NOMO-1 (cell line): ENCODE measurements at regions not wholly inside any gene's neighbourhood (a gene's known extent, or its start where the extent isn't known, plus 50 kb on each side); places are given as distances from the start of the nearest gene placed in this dataset.

Source experiments
- DNase-seq, 2 experiments: peaks; one replicate each; lab custom pipeline; 2025; ENCODE audit not compliant: unreplicated experiment in 2 of 2; lab: John Stamatoyannopoulos, UW

DNA sequence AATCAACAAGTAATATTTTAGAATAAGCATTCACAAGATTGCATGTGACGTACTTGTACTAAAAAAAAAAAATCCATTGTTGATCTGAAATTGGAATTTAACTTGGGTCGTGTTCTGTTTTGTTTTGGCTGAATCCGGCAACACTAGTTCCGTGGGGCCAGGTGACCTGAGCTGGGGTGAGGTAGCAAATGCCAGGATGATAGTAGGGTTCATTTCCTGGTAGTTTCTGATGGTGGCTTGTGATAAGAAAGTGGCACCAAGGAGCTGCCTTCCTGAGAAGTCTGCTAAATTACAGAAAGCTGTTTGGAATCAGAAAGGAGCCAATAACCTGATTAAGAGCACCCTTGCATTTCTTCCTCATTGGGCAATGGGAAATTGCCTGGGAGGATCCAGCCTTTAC, 126.4 kb upstream of the DLX2 start:
- DNase-seq, result no peak

DNA sequence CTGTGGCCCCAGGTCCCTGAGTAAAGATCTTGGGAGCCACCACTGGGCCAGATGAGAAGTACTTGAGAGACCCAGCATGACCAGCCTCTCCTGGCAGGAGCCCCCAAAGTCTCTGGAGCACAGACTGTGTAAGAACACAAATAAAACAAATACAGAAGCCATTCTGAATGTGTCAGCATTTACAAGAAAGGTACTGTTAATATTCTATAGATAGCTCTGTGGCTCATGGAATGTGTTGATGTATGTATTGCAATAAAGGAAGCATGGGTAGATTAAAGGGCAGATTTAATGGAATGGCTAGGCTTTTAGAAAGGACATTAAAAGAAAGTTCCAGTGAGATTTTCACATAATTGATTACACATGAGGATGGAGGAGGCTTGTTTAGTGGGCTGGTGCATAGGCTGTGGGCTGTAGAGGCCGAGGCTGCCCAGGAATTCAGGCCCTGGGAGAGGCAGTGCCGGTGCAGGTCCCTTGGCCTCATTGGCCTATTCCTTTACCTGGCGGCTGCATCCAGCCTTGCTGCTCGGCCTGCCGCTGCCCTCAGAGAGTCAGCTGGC, 127.7 kb upstream of the DLX2 start:
- DNase-seq, result no peak

DNA sequence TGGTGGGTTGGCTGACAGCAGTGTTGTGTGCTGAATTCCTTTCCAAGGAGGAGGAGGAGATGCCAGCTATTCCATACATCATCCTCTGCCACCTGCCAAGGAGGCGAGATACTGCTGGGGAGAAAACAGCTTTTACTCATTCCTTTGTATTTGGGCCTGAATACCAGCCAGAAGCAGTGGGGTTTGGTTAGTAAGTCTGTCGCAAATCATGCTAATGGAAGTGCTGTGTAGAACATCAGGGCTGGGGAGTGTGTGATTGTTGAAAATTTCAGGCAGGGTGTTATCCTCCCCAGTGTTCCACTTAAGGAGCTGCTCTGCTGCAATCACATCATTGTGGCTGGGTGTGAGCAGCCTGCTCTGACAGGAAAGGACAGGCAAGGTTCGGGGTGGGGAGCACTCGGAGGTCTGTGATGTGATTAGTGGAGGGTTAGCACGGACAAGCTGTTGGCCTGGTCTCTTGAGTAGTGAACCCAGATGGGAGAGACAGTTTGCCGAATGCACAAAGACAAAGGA, 128.2 kb upstream of the DLX2 start:
- DNase-seq, result no peak

DNA sequence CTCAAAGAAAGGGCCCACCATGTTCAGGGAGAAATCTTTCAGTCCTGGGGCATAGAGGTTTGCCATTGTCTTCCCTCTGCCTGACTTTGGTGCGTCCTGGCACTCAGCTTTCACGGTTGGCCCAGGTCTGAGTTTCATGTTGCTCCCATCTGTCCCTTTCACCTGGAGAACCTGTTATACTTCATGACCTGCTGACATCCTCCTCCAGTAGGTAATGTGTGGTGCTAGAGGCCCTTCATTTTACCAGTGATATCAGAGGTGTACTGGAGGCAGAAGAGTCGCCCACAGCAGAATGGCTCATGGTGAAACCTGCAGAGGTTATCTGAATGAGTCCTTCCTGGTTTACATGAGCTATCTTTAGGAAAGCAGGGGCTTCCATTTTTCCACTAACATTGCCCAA, 128.8 kb upstream of the DLX2 start:
- DNase-seq, result no peak

DNA sequence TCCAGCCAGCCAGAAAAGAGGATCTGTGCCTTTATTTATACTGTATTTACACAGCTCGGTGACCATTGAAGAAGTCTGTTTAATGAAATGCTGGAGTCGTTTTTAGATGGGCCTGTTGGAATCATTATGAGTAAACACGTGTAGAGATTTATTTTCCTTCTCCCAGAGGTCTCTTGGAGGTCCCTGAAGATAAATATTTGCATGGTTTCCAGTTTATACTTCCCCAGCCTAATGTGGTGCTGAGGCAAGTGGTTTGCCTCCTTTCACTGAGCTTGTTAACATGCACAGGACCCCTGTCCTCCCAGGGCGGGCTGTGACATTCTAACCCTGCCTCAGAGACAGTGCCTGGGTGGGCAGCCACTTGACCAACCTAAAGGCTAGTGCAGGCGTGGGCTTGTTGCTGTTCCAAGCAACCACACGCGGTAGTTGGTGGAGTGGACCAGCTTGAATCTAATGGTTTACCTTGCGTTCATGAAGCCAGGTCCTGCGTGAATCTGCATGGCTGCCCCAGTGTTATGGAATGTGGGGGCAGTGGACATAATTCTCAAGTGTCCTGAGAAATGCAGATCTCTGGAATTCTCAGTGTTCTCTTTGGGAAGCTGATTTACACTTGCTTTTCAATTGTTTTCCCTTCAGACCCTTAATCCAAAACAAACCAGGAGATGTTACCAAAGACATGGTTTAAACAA, 130.2 kb upstream of the DLX2 start:
- DNase-seq, result no peak

DNA sequence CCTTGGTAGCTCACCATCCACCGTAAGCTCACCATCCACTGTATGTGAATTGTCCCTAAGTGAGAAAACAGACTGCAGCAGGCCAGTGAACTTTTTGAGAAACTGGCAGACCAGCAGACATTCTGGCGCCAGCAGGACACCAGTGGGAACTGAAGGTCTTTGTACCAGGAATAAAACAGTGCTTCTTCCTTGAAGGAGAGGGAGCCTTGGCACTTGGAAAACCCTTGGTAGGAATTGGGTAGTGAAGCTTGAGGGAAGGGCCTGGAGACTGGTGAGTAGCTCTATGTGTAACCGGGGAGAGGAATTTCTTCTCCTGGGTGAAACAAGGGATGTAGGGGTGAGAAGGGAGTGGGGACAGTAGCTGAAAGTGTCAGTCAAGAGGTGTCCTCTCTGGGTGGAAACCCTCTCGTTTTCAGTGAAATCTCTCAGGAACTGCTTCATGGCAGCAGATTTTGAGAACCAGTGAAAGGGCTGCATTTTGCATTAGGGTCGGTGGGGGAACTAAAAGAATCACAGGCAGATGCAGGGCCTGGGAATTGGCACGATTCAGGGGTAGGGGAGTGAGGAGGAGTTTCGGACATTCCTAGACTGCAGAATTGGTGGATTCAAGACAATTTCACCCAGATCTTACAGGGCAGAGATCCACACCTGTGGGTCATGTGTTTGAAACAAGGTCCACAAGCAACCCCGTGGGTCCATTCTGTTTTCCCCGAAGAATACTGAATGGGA, 131.5 kb upstream of the DLX2 start:
- no peak for DNase-seq

DNA sequence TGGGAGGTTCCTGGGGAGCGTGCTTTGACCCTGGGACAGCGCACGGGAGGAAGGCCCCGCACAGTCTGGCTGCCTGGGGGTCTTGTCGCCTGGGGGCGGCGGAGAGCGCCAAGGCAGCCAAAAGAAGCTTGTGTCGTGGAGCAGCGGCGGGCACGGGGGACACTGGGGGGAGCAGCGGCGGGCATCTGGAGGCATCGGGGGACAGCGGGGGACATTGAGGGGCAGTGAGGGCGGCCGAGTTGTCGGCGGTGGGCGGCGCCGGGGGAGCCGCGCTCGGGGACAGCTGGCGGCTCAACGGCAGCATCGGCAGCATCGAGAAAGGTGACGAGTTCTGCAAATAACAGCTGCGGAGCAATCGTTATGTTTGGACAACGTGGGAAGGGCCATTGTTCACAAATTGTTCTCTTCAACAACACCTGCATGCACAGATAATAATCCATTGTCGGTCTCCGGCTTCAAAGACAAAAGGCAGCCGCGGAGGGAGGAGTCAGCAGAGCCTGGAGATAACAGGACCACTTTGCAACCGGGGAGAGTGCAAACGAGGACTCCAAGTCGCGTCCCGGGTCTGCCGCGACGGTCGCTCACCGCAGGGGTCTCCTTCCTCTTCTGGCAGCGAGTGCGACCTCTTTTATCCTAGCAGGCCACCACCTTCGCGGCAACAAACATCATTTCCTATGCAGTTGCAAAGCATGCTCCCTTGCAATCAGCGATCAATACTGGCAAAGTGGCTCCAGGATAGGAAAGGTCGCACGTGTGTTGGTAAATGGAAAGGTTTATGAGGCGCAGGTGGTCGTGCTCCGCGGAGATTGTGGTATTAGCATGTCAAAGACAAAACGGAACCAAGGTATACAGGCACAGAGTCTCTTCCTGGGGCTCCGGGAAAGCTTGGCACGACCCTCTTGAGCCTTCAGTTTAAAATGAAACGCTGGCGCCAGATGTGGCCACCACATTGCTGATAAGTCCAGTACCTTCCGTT, 132.3 kb upstream of the DLX2 start:
- peak in 1 of 2 experiments; percentile 38 for DNase-seq

DNA sequence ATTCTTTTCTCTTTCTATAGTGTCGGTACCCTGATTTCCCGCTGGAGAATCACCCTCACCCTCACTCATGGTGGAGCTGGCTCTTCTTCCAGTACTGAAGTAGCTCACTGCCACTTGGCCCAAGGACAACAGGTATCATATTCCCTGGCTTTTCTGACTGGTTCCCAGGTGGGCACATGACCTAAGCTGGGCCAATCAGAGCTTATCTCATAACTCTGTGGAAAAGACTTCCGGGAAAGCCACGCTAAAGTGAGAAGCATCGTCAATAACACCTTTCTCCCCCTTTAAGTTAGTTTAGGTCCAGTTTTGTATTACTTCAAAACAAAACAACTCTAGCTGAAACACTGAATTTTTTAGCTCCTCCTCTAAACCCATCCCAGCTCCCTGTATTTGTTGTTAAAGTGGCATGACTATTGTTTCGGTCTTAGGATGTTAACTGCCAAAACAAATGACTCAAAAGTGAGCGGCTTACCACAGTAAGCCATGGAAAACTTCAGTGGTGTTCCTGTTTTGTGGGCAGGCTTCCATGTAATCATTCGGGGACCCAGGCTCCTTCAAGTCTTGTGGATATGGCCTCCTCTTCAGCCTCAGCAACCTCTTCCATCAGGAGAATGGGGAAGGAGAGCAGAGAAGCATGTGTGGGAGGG, 137.4 kb upstream of the DLX2 start:
- DNase-seq, result no peak

DNA sequence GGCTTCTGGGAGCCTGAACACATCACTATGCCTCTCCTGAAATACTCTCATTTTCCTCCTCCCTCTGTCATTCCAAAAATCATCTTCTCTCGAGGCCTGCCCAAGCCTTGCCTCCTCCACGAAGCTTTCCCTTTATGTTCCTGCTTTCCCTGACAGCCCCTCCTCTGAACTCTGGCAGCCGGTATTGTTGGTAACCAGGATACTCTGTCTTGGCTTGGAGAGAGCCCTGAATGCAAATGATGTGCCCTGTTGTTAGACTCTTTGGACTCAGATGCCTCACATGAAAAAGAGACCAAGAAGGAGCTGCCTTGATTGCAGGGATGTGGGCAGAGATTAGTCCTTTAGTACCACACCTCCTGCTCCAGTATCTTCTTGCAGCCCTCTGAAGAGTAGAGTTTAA, 138.5 kb upstream of the DLX2 start:
- no peak for DNase-seq

DNA sequence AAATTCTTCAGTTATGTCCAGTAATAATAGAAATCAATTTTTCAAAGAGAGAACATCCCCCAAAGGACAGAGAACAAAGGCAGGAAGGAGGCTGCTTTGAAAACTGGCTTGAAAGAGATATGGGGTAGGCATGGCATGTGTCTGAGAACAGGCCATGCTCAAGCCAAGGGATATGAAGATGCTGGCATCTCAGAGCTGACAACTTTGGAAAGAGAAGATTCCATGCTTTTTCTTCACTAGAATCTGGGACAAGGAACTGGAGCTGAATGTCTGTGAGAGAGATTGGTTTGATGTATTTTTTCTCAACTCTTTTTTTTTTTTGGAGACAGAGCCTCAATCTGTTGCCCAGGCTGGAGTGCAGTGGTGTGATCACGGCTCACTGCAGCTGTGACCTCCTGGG, 139.8 kb upstream of the DLX2 start:
- DNase-seq, result no peak

DNA sequence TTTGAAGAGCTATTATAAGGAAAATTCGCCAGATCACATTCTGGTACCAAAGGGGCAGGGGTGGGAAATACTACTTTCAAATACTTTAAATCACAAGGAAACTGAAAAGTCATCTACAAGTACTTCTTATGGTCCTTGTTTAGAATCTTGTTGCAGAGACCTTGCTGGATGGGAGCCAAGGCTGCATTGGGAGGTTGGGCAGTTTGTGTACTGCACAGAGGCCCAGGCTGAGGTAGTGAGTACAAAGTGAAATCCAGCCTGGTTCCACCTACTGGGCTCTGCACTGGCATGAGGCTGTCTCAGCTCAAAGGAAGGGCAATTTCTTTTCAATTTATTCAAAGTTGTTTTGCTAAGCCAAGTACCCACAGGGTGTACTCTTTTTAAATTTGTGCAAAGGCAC, 140.3 kb upstream of the DLX2 start:
- no peak for DNase-seq

DNA sequence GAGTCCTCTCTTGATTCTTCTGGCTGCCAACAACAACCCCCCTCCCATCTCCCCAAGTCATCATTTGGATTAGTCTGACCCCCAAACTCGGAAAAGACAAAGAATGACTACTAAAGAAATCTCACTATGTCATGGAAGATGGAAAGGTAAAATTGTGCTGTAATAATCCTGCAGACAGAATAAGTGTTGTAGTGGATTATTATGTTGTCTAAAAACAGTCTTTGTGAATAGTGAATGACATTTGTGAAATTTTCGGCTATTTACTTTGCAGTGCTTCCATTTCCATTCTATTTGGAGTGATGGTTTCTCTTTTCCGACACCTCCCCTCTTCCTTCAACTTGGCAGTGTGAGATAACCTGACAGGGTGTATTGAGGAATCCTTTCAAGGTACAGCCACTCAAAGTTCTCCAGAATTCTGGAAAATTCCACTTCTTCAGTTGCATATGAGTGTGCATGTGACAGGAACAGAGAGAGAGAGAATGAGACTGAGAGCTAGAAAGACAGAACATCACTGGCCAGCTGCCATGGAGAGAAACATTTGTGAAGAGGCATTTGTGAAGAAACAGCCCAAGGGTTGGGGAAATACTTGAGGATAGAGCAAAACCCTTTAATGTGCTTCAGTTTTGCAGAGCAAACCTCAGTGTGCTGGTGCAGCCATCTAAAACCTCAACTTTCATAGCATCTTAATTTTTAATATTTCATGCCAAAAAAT, 141.9 kb upstream of the DLX2 start:
- DNase-seq, result no peak

DNA sequence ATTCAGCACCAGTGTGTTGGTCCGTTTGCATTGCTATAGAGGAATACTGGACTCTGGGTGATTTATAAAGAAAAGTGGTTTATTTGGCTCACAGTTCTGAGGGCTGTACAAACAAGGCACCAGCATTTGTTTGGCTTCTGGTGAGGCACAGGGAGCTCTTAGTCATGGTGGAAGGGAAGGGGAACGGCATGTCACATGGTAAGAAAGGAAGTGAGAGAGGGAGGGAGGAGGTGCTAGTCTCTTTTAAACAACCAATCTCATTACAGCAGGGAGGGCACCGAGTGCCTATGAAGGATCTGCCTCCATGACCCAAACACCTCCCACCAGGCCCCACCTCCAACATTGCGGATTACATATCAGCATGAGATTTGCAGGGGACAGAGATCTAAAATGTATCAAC, 143.9 kb upstream of the DLX2 start:
- DNase-seq, result peak; percentile 15 to 30

DNA sequence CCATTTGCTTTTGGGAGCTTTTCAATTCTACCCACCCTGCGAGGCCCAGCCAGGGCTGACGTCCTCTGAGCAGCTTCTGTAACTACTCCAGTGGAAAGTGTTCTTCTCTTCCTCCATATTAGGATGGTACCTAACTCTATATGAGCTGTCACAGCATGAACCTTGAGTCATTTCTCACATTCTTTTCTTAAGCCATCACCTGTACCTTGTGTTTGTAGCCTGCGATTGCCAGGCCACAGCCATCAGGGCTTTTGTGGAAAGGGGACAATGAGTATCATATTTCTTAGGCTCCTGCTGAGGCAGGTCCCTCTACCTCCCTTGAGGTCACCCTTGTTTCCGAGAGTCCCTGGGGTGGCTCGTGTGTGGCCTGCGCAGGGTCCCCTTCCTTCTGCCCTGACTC, 144.5 kb upstream of the DLX2 start:
- DNase-seq, result no peak

DNA sequence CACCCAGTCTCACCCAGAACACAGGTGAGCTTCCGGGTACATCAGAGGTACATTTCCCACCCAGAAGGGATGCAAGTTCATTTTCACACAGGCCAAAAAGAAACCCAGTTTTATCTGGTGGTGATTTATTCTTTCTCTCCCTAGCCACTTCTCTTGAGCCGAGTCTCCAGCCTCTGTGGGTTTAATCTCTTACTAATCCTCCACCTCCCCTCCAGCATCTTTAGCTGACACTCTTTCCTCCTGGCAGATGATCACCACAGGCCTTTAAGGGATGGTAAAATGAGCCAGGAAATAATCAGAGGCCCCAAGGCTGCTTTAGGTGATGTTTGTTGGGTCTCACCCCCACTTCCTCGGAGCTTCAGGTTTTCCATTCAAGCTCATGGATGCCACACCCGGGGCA, 145.7 kb upstream of the DLX2 start:
- DNase-seq, result no peak

DNA sequence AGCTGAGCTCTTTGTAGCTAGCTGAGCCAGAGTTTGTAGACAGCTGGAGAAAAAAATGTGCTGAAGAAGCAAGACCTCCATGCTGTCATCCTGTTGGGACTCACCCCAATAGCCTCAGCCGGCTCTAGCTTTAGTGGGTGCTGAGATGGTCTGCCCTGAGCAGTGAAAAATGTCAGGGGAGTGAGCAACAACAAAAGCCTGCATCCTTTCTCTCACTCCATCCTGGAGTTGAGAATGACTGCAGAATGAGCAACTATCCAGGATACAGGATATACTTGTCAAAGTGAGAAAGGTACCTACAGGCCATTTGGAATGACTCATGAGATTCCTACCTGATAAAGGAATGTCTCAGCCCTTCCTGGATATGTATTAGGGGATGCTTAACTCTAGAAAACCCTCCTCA, 146.1 kb upstream of the DLX2 start:
- no peak for DNase-seq

DNA sequence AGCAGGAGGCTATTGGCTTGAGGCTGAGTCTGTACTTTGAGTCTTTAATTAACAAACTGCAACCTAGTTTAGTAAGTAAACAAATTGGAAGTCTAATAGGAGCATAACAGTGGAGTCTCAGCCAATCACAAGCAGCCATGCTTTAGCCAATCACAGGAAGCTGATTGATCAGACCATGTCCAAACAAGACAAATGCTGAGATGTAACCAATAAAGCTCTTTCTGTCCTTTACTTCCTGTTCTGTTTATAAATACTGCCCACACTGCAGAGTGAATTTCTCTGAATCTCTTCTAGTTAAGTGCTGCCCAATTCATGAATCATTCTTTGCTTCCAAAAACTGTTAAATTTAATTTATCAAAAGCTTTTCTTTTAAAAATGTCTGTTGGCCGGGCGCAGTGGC, 146.6 kb upstream of the DLX2 start:
- DNase-seq, result no peak

DNA sequence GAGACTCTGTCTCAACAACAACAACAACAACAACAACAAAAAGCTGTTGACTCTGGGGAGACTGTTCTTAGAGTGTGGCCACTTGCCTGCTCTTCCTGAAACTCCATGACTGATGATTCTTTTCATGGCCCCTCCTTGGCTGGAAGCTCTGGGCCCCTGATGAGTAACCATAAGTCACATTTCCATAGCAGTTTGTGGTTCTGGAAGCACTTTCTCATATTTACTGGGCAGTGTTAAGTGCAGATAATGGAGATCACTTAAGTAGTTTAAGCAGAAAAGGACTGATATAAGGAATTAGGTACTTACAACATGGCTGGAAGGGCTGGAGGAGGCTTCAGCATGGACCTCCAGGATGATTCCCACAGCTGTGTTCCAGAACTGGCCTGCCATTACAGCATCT, 147.3 kb upstream of the DLX2 start:
- no peak for DNase-seq

DNA sequence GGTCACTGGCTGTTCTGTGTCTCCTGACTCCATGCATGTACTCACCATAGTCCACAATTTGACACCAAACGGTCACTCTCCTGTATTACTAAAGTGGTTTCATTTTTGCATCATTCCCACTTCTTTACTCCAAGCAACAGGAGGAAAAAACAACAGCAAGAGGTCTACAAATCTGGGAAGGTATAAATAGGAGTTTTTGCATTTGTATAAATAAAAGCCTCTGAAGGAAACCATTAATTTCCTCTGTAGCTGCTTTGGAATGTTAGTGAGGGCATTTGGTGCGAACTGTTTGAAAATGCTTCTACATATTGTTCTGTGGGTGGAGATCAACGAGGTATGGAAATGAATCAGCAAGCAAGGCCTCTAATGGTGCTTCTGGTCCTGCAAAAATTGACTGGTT, 148.5 kb upstream of the DLX2 start:
- no peak for DNase-seq

DNA sequence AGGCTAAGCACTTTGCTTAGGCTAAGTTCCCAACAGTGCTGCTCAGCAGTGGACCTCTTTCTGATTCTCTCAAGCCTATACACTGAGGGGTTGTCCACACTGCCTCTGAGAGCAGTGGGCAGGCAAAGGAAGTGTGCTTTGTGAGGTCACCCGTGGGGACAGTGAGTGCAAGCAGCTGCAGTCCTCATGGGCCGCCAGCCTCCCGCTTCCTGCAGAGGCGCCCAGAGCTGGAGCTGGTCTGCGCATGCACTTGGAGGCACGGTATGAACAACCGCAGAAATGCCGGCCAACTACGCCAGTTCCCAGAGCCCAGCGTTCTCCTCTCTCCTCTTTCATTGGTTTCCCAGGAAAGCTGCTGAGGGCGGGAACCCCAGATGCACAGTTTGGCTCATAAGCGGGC, 149.5 kb upstream of the DLX2 start:
- no peak for DNase-seq
